KG1 (cell line): ENCODE measurements at regions not wholly inside any gene's neighbourhood (a gene's known extent, or its start where the extent isn't known, plus 50 kb on each side); places are given as distances from the start of the nearest gene placed in this dataset.

Experiments
- DNase-seq: peaks from one replicate; lab custom pipeline; 2025; lab: John Stamatoyannopoulos, UW

- no peak for DNase-seq
These were observed 99.3 kb upstream of the PCDH18 start for GRCh38 chr4:137631605-137632004.

- no peak for DNase-seq
These were observed 98.0 kb upstream of the PCDH18 start for GRCh38 chr4:137630252-137630651.

DNA sequence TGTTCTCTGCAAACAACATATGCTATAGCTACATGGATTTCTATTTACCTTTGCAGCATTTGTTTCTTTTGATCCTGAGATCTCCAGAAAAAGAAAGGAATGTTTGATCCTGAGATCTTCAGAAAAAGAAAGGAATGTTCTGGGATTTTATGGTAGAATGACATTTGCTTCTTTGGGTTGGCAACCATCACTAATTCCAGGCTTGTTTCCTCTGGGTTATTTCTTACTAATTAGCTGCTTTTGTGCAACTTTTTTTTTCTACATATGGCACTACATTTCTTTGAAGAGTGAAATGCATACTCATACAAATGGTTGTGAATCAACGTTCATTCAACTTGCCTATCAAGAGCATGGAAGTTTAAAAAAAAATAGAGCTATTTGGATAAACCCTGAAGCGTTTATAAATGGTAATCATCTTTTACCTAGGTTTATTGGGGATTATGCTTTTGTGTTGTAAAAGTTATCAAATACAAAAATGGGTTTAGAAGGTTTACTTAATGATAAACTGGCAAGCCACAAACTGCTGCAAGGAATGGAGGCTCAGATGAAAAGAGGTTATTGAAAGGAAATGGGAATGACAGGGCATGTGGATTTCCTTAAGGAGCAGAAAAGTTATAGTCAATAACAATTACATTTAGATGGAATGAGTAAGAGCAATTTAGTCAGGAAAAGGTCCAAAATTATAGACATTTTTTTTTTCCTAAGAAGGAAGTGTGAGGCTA lies 95.6 kb upstream of the PCDH18 start:
- no peak for DNase-seq

DNA sequence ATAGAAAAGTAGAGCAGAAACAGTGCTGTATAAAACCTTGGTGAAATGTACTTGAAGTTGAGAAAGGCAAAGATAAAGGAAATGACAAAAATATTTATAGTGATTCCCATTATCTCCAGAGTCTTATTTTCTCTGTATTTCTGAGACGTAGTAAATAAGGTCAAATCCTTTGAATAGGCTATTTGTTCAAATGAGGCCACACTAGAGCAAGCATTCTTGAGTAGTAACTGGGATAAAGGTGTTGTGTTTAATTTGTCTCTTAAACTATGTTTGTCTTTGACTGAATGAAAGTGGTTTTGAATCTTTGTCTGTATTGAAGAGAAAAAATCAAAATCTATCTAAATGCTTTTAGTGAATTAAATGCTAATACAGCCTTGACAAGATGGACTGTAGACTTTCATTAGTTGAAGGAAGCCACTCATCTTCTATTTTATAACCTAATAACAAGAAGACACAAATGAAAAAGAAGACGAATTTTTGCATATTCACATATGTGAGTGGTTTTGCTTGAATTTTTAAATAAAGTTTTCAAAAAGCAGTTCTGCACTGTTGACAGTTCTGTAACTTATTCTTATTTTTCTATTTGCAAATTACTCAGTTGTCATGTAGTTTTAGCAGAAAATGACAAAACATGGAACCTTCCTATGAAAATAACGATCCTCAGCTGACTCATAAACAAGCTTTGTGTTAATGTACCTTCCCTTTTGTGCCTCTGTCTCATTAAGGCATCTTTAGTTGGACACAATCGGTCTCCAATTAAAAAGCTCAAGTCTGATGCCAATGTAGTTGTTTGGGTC lies 94.8 kb upstream of the PCDH18 start:
- DNase-seq: no peak

DNA sequence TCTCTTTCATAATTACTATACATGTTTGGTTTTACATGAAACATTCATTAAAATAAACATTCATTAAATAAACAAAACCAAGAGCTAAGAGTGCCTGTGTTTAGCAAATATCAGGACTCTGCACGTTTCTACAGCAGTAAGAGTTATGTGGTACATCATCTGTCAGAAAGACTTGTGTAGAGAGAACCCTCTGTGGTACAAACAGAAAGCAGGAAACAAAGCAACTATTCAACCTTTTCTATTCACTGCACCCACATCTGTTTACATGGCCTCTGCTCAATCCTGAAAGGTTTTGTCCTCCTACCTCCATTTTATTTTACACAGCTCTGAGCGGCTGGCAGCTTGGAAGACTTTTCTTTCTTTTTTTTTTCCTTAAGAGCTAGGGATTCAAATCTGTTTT lies 90.7 kb upstream of the PCDH18 start:
- no peak for DNase-seq

GRCh38 chr4:137621056-137621455 lies 88.8 kb upstream of the PCDH18 start:
- DNase-seq: no peak

DNA sequence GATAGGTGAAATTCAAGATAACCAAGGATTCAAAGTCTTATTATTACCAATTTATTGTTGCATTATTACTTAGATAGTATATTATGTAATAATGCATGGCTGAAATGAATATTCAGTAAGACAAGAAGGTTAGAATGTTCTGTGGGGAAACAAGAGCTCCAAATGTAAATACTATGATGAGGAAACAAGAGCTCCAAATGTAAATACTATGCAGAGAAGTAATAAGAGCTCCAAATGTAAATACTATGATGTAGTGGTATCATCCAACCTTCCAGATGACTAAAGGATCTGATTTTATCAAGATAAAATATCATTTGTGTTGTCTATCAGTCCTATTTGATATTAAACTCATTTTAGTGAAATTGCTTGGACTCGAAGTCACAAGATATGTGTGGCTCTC lies 82.2 kb upstream of the PCDH18 start:
- no peak for DNase-seq

GRCh38 chr4:137611998-137612700 lies 79.9 kb upstream of the PCDH18 start:
- DNase-seq: no peak

GRCh38 chr4:137610960-137611359 lies 78.7 kb upstream of the PCDH18 start:
- no peak for DNase-seq

DNA sequence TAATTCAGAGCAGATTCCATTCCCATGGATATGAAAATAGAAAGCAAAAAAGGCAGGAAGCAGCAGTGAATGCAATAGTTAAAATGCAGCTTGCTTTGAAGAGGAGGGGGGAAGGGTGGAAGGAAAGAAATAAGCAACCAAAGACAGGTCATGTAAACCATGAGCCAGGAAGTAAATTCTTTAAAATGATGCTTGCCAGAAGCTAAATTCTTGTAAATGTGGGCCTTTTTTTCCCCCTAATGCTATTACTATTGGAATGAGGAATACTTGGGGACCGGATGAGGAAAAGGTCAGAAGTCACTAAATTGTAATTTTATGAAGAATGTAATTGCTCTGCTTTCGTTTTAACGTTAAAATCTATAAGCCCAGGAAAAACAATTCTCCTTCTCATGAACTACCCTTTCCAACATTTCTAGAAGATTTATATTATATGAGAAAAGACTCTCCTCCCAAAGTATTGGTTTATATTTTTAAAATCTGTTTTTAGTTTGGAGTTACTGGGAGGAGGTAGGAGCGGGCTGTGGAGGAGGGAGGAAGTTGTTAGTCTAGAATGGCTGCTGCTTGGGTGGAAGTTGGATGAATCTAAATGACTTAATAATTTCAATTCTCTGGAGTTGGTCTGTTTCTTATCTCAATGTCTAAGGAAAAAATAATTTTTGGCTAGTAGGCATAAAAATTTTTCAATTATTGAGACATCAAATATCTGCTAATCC lies 77.6 kb upstream of the PCDH18 start:
- DNase-seq: no peak

DNA sequence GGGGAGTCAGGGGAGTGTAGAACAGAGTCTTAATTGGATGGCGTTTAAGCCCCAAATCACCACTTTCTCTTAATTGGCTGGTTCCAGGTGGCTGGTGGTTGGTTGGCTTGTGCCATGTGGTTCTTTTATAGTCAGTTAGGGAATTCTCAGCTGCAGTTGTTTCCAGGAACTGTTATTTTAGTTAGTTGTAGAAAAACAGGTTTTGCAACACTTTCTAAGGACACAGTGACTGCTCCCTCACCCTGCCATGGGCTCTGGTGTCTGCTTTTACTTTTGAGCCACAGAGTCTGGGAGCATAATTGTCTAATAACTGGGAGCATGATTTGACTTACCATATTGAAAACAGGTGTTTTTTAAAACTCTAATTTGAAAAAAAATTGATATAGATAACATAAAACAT lies 75.8 kb upstream of the PCDH18 start:
- DNase-seq: no peak

DNA sequence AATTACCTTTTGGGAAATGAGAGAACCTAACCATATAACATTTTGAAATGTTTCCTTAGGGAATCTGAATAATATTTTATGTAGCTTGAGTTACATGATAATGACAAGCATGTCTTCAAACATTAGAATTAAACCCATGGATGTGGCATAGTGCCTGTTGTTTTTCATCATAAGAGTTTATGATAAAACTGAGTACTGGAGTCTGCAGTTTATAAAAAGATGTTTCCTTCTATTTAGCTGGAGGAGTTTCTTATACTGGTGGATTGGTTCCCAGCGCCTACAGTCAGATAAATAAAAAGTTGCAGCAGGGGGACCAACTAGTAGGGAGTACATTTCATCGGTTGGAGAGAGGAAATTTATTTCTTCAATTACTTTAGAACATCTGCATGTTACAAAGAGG lies 70.1 kb upstream of the PCDH18 start:
- DNase-seq: no peak

GRCh38 chr4:137601934-137602333 lies 69.6 kb upstream of the PCDH18 start:
- DNase-seq: no peak

GRCh38 chr4:137599734-137600133 lies 67.4 kb upstream of the PCDH18 start:
- no peak for DNase-seq

GRCh38 chr4:137597752-137598430 lies 65.6 kb upstream of the PCDH18 start:
- no peak for DNase-seq

GRCh38 chr4:137587796-137588195 lies 55.5 kb upstream of the PCDH18 start:
- no peak for DNase-seq

DNA sequence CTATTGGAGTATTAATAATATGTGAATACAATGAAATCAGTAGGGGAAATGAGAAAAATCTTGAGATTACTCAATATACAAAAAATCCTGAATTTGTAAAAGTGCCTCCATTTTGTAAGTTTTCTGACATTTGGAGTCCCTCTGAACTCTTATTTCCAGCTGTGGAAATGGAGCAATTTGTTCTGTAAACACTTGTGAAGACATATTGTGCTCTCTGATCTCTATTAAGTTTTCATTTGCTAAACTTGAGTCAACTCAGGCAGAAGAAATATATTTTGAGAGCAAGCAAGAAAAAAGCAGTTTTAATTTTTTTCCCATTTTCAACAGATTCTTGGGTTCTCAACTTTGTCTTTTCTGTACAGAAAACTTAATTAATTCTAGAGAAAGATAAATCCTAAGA lies 51.4 kb upstream of the PCDH18 start:
- DNase-seq: no peak
